Hypothalamus (tissue), 51 donors: ENCODE measurements at regions not wholly inside any gene's neighbourhood (a gene's known extent, or its start where the extent isn't known, plus 50 kb on each side); places are given as distances from the start of the nearest gene placed in this dataset.

ENCODE experiments used
- DNase-seq, 51 donors: peaks; one replicate each; lab custom pipeline; 2025; lab: John Stamatoyannopoulos, UW

GRCh38 chr20:24718277-24718676 is 230.8 kb upstream of the CST7 start:
- no peak for DNase-seq

GRCh38 chr20:24718696-24719095 is 230.4 kb upstream of the CST7 start:
- no peak for DNase-seq

DNA sequence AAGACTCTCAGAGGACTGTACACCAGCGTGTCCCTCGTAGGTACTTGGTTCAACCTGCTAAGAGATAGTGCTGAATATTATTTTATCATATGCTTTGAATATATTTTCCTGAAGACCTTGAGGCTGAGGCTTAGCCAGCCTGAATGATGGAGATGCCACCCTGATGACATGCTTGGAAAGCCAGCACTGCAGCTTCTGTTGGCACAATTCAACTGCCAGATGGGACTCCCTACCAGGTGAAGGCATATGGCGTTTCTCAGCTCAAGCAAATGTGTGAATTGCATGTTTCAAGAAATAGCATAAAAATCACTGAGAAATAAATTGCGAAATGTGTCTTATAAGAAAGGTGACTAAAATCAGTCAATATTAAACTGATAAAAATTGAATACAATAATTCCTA is 228.1 kb upstream of the CST7 start:
- DNase-seq, result no peak

- no peak for DNase-seq
Observed at GRCh38 chr20:24721891-24722568, 227.0 kb upstream of the CST7 start.

GRCh38 chr20:24722586-24722985 is 226.5 kb upstream of the CST7 start:
- no peak for DNase-seq

- DNase-seq, result no peak
Observed at GRCh38 chr20:24723186-24723585, 225.9 kb upstream of the CST7 start.

DNA sequence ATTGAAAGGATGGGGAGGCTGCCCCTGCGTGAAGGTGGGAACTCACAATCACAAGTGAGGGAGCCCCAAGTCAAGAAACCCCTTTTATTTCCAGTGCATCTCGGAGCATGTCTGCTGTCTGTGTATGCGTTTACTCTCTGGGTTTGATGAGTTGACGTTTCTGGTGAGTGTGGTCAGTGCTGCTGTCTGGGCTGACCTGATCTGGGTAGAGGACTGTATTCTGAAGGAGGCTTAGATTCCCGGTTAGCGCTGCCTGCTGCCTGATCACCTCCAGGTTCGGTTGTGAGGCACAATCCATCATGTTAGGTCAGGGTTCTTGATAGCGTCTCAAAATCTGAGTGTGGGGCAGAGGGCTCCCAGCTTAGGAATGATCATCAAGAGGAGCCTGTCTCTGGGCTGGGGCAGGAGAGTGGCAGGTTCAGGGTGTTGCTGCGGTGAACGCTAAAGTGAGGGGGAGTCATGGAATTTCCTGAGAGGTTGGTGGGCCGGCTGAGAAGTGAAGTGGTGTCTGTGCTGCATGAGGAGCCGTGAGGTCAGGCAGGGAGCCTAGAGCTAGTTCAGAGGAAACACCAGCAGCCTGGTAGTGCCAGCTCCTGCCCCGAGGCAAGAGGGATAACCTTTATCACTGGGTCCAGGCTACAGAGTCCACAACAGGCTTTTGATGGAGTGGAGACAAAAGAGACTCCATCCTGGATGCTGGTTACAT is 225.3 kb upstream of the CST7 start:
- DNase-seq, result no peak

- no peak for DNase-seq
Observed at GRCh38 chr20:24724982-24725533, 224.0 kb upstream of the CST7 start.

- no peak for DNase-seq
Observed at GRCh38 chr20:24727795-24728194, 221.3 kb upstream of the CST7 start.

DNA sequence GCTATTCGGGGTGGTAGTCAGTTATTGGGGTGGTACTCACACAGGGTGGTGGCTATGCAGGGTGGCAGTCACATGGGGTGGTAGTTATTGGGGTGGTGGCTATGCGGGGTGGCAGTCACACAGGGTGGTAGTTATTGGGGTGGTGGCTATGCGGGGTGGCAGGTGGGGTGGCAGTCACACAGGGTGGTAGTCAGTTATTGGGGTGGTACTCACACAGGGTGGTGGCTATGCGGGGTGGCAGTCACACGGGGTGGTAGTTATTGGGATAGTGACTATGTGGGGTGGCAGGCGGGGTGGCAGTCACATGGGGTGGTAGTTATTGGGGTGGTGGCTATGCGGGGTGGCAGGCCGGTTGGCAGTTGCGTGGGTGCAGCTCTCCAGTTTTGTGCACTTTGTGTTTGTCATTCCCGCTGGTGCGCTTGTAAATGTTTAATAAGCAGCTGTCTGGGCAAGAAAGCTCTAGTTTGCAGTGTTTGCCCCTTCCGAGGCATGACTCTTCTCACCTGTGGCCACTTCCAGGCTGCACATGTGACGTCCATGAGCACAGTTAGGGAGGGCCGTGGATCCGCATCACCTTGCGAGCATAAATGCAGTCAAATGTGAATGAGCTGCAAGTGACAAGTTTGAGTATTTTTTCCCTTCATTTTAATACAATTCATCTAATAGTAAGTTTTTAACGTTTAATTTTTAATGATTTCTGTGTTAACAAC is 219.0 kb upstream of the CST7 start:
- DNase-seq, result no peak

GRCh38 chr20:24730750-24731149 is 218.3 kb upstream of the CST7 start:
- no peak for DNase-seq

- DNase-seq, result no peak
Observed at GRCh38 chr20:24731312-24731711, 217.8 kb upstream of the CST7 start.

DNA sequence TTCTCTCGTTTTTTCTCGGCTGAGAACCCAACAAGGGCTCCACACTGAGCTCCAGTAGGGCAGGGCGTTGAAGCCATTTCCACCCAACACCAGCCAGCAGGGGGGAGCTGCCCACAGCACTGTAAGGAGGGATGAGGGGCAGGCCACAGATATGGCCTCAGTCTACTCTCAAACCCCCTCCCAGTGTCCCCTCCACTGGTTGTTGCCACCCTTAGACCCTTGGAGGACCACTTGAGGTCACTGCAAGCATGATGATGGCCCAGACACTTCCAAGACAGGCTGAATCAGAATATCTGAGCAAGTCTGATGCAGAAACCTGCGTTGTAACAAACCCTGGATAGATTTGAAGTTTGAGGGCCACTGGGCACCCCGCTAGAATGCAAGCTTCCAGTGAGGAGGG is 217.0 kb upstream of the CST7 start:
- no peak for DNase-seq

DNA sequence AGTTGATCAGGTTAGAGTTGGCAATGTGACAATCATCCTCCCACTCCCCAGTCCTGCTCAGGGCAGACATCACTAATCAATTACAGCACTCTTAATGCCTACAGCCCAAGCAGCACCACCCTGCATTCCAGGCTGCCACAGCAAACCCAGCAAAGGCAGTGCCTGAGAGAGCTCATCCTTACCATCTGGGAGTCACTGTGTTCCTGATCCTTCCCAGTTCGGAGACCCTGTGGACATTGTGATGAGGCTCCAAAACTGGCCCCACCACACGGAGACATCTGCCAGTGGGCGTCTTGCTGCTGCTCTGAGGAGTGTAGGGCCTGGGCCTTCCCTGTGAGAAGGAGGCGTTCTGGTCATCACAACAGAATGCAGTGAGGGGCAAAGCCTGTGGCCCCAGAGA is 216.5 kb upstream of the CST7 start:
- no peak for DNase-seq

GRCh38 chr20:24733416-24733815 is 215.7 kb upstream of the CST7 start:
- no peak for DNase-seq

DNA sequence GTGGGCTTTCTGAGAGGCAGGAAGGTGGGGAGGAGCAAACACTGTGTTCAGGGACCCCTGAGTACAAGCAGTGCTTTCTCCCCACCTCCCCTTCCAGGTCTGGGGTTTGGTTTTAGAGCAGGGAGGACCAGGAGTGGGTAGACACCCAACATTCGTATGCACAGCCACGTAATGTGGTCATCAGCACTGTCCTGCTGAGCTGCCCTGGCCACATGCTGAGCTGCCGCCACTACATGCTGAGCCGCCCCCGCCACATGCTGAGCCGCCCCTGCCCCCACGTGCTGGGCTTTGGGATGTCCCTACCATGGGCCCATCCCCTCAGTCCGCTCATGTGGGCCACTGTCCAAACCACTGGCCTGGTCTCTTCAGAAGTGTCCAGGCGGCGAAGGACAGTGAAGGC is 214.9 kb upstream of the CST7 start:
- DNase-seq, result no peak

- DNase-seq, result no peak
Observed at GRCh38 chr20:24735263-24735662, 213.8 kb upstream of the CST7 start.

DNA sequence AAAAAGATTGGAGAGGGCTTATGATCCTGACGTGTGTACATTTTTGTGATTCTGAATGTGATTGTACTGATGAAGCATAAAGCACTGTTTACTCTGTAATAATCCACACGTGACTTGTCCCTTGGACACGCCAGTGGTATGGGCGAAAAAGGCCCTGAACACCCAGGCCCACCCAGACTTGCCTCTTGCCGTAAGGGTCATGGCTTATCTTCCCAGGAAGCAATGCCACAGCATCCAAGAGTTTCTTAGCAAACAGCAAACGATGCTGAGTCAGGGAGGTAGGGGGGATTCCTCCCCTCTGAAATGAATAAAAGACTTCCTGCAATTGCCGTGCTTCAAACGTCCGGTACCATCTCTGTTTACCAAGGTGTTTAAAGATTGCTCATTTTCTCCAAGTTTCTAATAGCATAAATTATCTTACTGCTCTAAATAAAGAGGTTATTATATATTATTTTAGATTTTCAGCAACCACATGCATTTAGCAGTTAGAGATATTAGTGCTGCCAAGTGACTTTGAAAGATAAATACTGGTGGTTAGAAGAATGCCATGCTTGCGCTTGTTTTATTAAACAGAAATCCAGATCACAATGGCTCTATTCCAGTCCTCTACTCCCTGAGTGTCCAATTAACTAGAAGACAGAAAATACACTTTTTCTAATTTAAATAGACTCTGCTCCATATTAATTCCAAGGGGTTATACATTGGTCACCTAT is 212.8 kb upstream of the CST7 start:
- DNase-seq, result no peak

DNA sequence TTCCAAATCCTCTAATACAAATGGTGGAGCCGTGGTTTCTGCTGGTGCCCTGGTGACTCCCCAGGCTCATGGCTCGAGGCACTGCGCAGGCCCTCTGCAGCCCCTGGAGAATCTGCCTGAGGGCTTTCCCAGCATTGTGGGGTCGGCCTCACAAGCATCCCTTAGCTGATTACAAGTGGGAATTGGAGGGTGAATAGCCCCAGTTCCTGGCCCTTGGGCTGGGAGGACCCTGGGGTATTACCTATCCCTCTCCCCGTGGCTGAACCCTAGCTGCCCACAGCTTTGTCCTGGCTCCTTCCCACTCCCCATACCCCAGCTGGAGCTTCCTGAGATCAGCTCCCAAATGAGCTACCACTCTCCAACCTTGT is 212.2 kb upstream of the CST7 start:
- no peak for DNase-seq

- DNase-seq, result no peak
Observed at GRCh38 chr20:24737212-24737850, 211.7 kb upstream of the CST7 start.
